ENCODE measurements at regions not wholly inside any gene's neighbourhood (a gene's known extent, or its start where the extent isn't known, plus 50 kb on each side); places are given as distances from the start of the nearest gene placed in this dataset.

- Mint-ChIP-seq H3K4me3 (no peak overlapping the region), H3K27ac (no peak overlapping the region), H3K9me3 (no peaks in the 10 kb centered on the region), H3K36me3 (ENCODE audit: low read depth) (no peaks in the 10 kb centered on the region), H3K4me1 (ENCODE audit: low read depth) (peaks cover 75% of the 10 kb centered on the region), H3K27me3 (ENCODE audit: insufficient read depth) (no peaks in the 10 kb centered on the region)
- TF ChIP-seq CTCF (IDR thresholded peaks at IDR 0.05), result no peak
- no peak for DNase-seq
Measured at GRCh38 chr5:142542078-142542477, 143.8 kb downstream of the FGF1 start.

- no peaks in the 10 kb centered on the region for H3K9me3 Mint-ChIP-seq
- H3K27ac Mint-ChIP-seq, result peak overlapping the region; percentile 76
- no peaks in the 10 kb centered on the region for H3K36me3 Mint-ChIP-seq (ENCODE audit: low read depth)
- peak overlapping the region; percentile 85 for H3K4me3 Mint-ChIP-seq
- H3K27me3 Mint-ChIP-seq (ENCODE audit: insufficient read depth), result no peaks in the 10 kb centered on the region; the same call in 1 of the 2 replicates
- peak; percentile 30 for DNase-seq
- H3K4me1 Mint-ChIP-seq (ENCODE audit: low read depth), result peaks cover 70% of the 10 kb centered on the region
- no peak for TF ChIP-seq CTCF (IDR thresholded peaks at IDR 0.05)
Measured at GRCh38 chr5:142540922-142541422, 144.9 kb downstream of the FGF1 start.

- Mint-ChIP-seq H3K4me1 (ENCODE audit: low read depth) (peaks cover 53% of the 10 kb centered on the region), H3K9me3 (peaks cover 8% of the 10 kb centered on the region), H3K36me3 (ENCODE audit: low read depth) (peaks cover 8% of the 10 kb centered on the region), H3K27ac (no peak overlapping the region), H3K4me3 (no peak overlapping the region), H3K27me3 (ENCODE audit: insufficient read depth) (no peaks in the 10 kb centered on the region; the same call in 1 of the 2 replicates)
- DNase-seq, result no peak
- TF ChIP-seq CTCF (IDR thresholded peaks at IDR 0.05), result no peak
Measured at GRCh38 chr5:142539154-142539740, 146.6 kb downstream of the FGF1 start.

GRCh38 chr5:142537938-142538337, 148.0 kb downstream of the FGF1 start:
- Mint-ChIP-seq H3K9me3 (peaks cover 10% of the 10 kb centered on the region), H3K4me3 (no peak overlapping the region), H3K27me3 (ENCODE audit: insufficient read depth) (no peaks in the 10 kb centered on the region; the same call in 1 of the 2 replicates), H3K36me3 (ENCODE audit: low read depth) (peaks cover 9% of the 10 kb centered on the region), H3K4me1 (ENCODE audit: low read depth) (peaks cover 40% of the 10 kb centered on the region), H3K27ac (no peak overlapping the region)
- TF ChIP-seq CTCF (IDR thresholded peaks at IDR 0.05), result no peak
- DNase-seq, result no peak

GRCh38 chr5:142532781-142533176, 153.1 kb downstream of the FGF1 start:
- H3K4me3 Mint-ChIP-seq, result no peak overlapping the region
- DNase-seq, result no peak
- peaks cover 10% of the 10 kb centered on the region for H3K9me3 Mint-ChIP-seq
- H3K36me3 Mint-ChIP-seq (ENCODE audit: low read depth), result peaks cover 13% of the 10 kb centered on the region
- H3K27me3 Mint-ChIP-seq (ENCODE audit: insufficient read depth), result peaks cover 1% of the 10 kb centered on the region
- H3K4me1 Mint-ChIP-seq (ENCODE audit: low read depth), result peaks cover 29% of the 10 kb centered on the region
- TF ChIP-seq CTCF (IDR thresholded peaks at IDR 0.05), result no peak
- H3K27ac Mint-ChIP-seq, result no peak overlapping the region
